CD4-positive, alpha-beta T cell treated with Interleukin-2 at 100 ng/mL for 4 hours (primary cell): ENCODE measurements at regions not wholly inside any gene's neighbourhood (a gene's known extent, or its start where the extent isn't known, plus 50 kb on each side); places are given as distances from the start of the nearest gene placed in this dataset.

Source experiments
- DNase-seq: peaks from one replicate; pipeline ENCODE4 v3.0.0-alpha.2; 2020; ENCODE audit warnings: low spot score

DNA sequence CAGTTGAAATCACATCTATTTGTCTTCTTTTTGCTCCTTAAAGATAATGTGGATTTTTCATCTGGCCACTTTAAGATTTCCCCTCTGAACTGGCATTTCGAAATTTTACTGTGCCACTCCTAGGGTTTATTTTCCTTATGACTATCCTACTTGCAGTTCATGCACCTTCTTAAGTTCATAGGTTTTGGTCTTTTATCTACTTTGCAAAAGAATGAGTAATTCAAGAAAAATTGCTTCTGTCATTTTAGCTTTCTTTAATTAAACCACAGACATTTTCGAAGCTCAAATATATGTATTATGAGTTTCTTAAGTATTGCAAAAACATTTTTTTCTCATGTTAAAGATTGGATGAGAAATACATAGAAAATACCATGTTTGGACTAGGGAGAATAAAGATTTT is 1244.8 kb upstream of the TMPRSS15 start:
- DNase-seq, result no peak

DNA sequence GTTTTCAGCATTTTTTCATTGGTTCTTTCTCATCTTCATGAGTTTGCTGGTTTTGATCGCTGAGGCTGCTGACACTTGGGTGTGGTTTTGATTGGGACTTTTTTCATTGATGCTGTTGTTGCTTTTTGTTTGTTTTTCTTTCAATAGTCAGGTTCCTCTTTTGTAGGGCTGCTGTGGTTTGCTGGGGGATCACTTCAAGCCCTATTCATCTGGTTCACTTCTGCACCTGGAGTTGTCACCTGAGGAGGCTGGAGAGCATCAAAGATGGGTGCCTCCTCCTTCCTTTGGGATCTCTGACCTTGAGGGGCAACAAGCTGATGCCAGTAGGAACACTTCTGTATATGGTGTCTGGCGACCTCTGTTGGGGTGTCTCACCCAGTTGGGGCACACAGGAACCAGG is 1279.9 kb upstream of the TMPRSS15 start:
- DNase-seq, result no peak

DNA sequence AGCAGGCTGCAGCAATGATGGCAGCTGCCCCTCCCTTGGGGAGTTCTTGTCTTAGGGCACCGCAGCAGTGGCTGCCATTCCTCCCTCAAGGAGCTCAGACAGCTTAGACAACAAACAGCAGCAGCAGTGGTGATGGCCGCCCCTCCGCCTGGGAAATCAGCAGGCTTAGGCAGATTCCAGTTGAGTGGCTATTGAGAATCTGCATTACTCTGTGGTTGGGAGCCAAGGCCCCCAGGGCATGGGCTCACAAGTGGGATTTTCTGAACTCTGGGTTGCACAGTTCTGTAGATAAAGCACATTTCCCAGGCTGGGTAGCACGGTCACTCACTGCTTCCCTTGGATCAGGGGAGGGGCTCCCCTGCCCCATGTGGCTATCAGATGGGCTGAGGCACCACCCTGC is 1280.7 kb upstream of the TMPRSS15 start:
- no peak for DNase-seq

DNA sequence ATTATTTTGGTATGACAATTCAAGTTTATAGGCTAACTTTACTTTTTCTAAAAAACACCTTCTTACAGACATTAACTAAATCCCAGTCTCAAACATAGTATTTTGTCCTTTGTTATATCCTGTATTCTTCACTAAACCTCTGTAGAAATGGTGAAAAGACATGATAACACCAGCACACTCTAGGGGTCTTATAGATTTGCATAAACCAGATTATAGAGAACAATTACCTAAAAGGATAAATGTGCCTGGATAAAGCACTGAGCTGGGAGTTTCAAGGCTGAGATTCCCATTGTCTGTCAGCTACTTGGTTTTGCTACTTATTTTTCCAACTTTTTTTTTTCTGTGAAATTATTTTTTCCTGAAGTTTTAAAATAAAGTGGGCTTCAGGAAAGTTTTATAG is 1288.6 kb upstream of the TMPRSS15 start:
- no peak for DNase-seq

DNA sequence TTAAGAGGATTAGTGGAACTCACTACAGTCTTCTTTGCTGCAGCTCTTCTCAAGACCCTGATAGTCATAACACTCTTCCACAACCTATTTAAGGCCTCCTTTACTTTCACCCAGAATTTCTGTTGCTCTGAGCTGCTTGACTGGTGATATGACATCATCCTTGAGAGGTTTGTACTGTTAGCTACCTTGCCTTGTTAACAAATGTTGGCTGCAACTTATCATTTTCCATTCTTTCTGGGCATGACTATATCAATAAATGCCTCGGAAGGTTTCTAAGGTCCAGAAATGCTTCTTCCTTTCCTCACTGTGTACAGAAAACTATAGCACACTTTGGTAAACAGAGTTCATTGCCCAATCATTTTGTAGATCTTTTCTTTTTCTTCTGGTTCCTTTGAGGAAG is 1292.2 kb upstream of the TMPRSS15 start:
- no peak for DNase-seq

DNA sequence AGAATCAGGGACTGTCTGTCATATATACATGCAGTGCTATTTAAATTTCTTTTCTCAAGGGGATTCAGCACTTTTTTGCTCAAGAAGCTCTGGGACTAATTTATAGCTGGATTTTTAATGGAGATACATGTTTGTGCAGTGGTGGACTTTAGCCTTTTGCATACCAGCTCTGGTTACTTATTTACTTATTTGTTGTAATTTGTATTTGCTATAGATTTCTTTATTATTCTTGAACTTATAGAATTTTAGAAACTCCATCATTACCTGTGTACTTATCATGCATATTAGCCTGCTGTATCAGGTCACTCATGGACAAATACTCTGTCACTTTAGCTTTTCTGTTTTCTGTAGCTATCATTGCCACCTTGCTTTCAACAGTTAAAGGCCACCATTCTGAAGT is 1296.9 kb upstream of the TMPRSS15 start:
- no peak for DNase-seq

DNA sequence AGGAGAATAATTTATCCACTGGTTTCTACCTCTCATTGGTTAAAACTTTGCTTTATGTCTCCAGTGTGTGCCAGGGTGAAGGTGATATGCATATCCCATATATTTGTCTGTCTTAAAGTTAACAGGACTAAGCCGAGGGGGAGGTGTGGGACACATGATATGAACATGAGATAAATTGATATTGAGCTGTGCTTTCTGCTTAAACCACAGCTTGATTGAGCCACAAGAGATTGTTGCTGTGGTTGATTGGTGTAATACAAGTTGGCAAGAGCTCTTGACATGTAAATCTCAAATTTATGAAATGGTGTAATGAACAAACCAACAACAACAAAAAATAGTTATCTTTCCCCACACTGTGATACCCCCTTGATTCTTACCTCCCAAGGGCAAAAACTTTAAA is 1295.5 kb upstream of the NCAM2 start:
- no peak for DNase-seq

DNA sequence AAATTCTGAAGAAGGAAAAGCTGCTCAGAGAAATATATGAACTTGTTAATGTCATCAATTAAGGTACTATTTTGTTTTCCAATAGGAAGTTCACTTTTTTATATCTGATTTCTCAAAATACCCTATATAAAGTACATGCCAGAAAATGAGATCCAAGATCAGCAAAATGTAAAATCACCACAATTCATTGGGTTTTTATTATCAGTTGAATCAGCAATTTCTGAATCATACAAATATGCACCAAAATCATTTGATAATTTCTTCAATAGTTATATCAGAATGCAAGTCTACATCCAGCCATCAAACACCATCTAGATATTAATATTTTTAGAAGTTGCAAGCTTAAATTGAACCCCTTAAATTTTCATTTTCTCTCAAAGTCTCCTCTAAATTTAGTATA is 1293.4 kb upstream of the NCAM2 start:
- no peak for DNase-seq

DNA sequence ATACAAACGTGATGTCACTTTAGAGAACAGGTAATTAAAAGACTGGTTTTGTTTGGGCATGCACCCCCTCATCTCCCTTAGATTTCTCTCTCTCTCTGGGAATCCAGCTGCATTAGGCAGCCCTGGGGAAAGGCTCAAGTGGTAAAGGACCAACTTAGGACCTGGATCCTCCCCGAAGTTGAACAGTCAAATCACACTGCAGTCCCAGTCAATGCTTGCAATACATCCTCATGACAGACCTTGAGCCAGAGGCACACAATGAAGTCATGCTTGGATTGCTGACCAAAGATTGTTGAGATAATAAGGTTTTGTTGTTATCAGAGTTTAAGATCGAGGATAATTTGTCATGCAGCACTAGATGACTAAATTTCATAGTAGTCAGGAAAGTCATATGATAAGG is 1285.8 kb upstream of the NCAM2 start:
- DNase-seq, result no peak

DNA sequence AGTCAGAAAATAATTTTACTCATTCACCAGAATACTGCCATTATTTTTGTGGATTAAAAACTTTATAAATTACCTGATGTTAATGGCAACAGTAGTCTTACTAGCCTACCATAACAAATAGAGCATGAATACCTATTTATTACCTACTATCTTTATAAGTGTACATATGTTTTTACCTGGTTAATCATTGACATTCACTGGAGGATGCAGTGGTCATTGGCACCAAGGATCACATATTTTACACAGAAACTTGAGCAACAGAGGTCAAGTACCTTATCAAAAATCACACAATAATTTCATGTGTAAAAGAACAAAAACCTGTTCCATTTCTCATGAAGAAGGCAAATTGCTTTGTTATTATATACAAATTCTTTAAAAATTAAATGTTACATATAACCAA is 1284.9 kb upstream of the NCAM2 start:
- DNase-seq, result no peak

DNA sequence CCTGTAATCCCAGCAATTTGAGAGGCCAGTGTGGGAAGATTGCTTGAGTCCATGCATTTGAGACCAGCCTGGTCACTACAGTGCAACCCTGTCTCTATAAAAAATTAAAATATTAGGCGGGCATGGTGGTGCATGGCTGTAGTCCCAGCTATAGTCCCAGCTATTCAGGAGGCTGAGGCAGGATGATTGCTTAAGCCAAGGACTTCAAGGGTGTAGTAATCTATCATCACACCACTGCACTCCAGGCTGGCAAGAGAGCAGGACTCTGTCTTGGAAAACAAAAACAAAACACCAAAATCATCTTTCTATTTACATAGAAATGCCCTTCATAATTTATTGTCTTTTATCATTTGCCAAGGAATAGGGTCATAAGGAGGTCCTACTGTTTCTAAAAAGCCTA is 1274.1 kb upstream of the NCAM2 start:
- no peak for DNase-seq

DNA sequence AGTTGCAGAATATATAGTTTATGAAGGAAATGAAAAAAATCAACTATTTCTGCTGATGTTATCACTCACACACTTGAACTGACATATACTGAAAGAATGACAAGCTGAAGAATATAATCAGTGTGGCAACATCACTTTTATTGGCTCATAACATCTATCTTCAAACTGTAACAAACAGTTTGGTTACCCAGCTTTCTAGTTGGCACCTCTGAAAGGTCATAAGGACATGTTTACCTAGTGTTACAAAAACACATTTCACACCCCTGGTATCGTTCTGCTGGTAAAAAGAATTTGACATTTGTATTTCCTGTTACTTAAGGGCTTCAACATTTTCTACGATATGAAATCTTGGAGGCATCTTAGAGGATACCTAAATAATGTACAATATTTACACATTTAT is 1267.0 kb upstream of the NCAM2 start:
- no peak for DNase-seq

DNA sequence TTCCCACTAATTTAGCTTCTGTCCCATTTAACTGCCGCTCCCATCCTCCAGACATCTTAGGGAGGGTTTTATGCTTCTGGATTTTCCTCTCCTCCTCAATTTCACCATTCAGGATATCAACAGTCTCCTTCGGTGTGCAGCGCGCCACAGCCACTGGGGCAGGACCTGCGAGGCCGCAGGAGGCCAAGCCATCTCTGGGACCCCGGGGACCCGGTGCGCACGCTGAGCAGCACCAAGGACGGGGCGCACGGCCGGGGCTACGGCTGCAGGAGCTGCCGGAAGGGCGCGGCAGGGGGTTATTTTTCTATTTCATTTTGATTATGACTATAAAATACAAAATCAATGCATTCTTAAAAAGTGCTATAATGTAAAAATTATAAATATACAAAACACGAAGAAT is 1238.4 kb upstream of the NCAM2 start:
- DNase-seq, result no peak

DNA sequence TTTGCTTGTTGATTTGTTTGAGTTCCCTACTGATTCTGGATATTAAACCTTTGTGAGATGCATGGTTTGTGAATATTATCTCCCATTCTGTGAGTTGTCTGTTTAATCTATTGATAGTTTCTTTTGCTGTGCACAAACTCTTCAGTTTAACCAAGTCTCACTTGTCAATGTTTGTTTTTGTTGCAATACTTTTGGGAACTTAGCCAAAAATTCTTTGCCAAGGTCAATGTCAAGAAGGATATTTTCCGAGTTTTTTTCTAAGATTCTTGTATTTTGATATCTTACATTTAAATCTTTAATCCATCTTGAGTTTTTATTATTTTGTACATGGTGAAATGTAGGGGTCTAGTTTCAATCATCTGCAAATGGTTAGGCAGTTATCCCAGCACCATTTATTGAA is 1230.7 kb upstream of the NCAM2 start:
- DNase-seq, result no peak

DNA sequence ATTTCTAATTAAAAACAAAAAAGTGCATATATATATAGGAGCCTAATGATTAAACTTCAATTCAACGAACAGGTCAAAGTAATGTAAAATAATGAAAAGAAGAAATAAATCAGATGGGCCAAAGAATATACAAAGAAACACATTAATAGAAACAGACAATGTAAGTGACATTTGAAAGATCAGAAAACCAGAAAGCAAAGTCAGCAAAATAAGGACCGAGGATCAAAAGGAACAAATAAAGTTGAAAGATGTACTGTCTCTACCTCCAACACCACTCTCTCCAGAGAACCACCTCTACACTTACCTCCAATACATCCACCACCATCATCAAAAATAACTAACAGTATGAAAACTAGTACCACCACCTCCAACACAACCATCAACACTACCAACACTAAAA is 1226.3 kb upstream of the NCAM2 start:
- DNase-seq, result no peak

DNA sequence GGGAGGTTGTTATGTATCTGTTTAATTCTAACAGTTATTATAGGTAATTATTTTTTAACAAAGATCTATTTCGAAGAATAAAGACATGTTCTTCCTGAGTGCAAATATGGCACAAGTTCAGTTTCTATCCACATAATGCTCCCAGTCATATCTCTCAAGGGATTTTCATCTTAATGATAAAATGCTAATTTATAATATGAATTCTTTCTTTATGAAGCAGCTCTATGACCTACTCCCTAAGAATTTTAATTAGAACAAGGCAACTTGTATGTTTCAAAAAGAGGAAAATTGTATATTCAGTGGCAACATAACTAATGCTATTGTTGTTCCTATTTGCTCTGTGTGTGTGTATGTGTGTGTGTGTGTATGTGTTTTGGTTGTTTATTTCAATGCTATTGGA is 1222.1 kb upstream of the NCAM2 start:
- no peak for DNase-seq

DNA sequence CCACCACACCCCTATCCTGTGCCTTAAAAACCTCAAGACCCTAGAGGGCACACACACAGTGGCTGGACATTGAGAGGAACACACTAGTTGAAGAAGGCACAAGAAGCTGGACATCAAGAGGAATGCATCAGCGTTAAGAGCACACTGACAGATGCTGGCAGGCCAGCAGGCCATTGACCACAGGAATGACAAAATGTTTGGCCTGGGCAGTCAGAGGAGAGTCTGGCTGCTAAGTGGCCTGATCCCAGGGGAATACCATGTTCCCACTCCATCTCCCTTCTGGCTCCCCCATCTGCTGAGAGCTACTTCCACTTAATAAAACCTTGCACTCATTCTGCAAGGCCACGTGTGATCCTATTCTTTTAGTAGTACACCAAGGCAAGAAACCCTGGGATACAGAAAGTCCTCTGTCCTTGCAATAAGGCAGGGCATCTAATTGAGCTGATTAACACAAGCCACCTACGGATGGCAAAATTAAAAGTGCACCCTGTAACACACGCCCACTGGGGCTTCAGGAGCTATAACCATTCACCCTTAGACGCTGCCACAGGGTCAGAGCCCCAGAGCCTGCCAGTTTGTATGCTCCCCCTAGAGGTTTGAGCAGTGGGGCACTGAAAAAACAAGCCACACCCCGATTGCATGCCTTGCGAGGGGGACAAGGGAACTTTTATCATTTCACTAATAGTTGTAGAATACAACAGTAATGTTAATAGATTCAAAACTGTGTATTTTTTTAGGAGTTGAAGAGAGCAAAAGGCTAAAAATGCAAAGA is 1216.1 kb upstream of the NCAM2 start:
- DNase-seq, result no peak

DNA sequence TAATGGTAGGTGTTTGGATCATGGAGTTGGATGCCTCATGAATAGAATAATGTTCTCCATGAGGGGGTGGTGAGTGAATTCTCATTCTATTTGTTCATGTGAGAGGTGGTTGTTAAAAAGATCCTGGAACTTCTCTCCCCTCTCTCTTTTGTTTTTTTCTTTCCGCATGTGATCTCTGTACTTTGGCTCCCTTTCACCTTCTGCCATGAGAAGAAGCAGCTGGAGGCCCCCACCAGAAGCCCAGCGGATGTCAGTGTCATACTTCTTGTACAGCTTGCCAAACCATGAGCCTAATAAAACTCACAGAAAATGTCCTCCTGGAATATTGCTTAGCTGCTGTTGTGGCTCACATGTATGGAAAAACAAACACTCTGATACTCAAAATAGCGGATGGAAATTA is 1212.3 kb upstream of the NCAM2 start:
- DNase-seq, result no peak

DNA sequence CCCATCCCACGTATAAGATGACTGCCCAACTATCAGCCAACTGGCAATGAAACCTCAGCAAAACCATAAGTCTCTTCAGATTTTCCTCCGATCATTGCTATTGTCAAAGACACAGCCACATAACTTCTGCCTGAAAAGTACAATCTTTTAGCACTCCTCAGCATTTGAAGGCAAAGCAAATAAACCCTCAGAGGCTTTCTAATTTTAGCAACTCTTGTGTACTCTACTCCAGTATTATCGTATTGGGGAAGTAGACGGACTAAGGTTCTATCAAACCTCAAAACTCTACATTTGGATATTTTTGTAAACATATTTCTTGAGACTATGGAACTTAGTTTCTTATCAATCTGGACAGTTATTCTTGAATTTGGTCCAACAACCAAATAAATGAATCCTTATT is 1206.2 kb upstream of the NCAM2 start:
- DNase-seq, result no peak

DNA sequence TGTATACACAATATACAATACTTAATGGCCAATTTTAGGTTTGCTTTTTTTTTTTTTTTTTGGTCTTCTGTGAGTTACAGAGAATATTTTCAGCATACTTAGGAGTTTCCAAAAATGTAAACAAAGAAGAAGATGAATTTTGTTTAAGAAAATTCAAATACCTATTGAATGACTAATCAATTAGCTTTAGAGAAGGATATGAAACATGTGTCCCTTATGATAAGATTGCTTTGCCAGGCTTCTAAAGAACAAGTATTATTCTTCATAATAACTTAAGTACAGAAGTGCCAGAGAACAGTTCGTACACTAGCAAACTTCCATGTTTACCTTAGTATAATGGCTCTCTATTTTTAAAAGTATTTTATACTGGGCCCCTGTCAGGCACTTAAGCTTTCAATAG is 1191.0 kb upstream of the NCAM2 start:
- DNase-seq, result no peak

DNA sequence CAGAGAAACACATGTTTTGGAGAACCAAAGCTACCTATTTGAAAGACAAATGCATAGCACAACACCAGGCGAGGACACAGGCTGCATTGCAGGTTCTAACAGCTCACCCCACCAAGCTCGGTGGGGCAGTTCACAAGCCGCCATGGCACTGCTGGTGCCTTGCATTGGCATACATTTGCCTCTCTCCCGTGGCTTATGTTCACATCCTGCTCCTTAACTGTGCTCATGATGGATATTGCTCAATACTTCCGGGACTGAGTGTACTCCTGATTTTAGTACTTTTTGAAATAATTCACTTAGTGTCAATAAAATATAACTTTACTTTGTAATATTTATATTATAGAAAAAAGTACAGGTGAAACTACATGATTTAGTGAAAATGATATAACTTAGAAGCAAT is 1187.4 kb upstream of the NCAM2 start:
- no peak for DNase-seq

DNA sequence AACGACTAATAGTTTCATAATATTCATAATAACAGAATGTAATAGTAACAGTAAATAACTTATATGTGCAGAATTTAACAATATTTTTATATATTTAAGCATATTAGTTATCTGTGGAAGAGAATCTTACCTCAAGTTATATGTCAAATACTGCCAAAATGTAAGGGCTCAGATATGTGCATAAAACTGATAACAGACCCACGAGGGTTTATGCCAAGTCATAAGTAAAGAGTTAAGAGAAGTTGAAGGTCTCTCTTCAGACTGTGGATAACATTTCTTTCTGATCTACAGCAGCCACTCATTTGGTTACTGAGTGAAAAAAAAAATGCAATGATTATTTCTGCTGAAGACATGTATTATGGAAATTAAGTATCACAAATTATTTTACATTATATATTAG is 1167.8 kb upstream of the NCAM2 start:
- DNase-seq, result no peak

DNA sequence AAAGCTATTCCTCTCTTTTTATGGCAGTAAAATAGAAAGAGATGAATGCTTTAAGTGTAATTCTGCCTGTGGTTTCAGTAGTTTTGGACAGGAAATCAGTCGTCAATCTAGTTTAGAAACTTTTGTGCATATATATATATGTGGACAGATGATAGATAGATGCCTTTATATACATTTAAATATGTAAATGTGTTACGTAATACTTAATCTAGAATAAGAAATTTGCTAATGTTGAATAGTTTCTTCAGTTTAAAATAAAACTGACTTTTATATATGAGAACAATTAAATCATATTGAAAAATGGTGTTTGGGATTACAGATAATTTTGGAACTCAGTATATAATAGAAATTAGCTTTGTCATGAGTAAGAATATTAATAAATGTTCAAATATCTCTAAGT is 1165.7 kb upstream of the NCAM2 start:
- DNase-seq, result no peak

DNA sequence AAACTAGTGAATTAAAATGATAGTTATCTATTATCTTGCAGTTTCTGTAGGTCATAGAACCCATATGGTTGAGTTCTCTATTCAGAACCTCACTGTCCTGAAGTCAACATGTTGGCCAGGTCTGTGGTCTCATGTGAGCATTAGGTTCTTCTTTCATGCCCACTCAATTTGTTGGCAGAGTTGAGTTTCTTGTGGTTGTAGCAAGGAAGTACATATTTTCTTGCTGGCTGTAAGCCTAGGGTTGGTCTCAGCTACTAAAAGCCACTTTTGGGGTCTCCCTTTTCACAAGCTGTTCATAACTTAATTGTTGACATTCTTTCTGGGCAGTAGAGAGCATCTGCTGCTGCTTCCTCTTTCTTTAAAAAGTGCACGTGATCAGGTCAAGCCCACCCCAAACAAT is 1165.1 kb upstream of the NCAM2 start:
- no peak for DNase-seq

DNA sequence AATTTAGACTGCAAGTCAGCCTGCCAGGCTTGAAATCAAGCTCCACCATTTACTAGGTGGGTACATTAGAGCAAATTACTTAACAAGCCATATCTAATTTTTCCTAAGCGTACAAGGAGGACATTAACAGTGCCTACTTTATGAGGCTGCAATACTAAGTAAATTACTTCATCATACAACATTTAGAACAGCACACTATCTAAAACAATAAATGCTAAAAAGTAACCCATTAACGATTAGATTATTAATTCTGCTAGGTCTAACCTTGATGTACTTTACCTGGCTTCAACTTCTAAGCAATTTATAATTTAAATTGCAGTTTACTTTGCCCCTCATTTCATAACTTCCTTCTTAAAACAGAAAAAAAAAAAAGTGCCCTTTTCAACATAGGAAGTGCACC is 1155.6 kb upstream of the NCAM2 start:
- no peak for DNase-seq
